H1 (cell line): ENCODE measurements at regions not wholly inside any gene's neighbourhood (a gene's known extent, or its start where the extent isn't known, plus 50 kb on each side); places are given as distances from the start of the nearest gene placed in this dataset.

Experiments
- BRCA1 ChIP-seq: IDR thresholded peaks from 2 replicates; pipeline ENCODE4 v1.6.1; 2012; ENCODE audit warnings: low read depth, low read length, improper control_type of control experiment
- CBX5 ChIP-seq: fragments of 300-800, 300-1000 bp; sonication (generic); IDR thresholded peaks from 2 replicates; pipeline ENCODE4 v1.7.1; 2016; ENCODE audit warnings: antibody characterized with exemption, low read length, low read depth
- CHD1 ChIP-seq: IDR thresholded peaks from 2 replicates; pipeline ENCODE4 v1.6.1; 2012; ENCODE audit warnings: low read depth, low read length, improper control_type of control experiment
- GABPA ChIP-seq: IDR thresholded peaks from 2 replicates; pipeline ENCODE4 v1.6.1; 2011; ENCODE audit warnings: mild to moderate bottlenecking, low read length, moderate library complexity, borderline replicate concordance; ENCODE audit not compliant: insufficient read depth
- POLR2A ChIP-seq, 2 experiments: IDR thresholded peaks; 1 replicate in 1 of 2; 2 replicates in 1 of 2; pipeline ENCODE4 v1.6.1; 2011; ENCODE audit warnings: low read depth in 2 of 2, low read length in 2 of 2, mild to moderate bottlenecking in 2 of 2; ENCODE audit errors: control extremely low read depth in 1 of 2
- SIN3A ChIP-seq, 2 experiments: IDR thresholded peaks in 1 of 2; conservative IDR thresholded peaks in 1 of 2; 2 replicates each; pipeline ENCODE4 v1.6.1; 2011 to 2012; ENCODE audit warnings: low read length in 2 of 2, improper control_type of control experiment in 1 of 2, low read depth in 1 of 2, mild to moderate bottlenecking in 1 of 2
- SIRT6 ChIP-seq: IDR thresholded peaks from one replicate; pipeline ENCODE4 v1.7.1; 2012; ENCODE audit warnings: low read length, inconsistent platforms
- SRF ChIP-seq: IDR thresholded peaks from 2 replicates; pipeline ENCODE4 v1.6.1; 2011; ENCODE audit warnings: mild to moderate bottlenecking, low read depth, low read length, moderate library complexity
- TF ChIP-seq, protein P1 (sequence below): fragments of 300-600 bp; sonication (generic); IDR thresholded peaks from 2 replicates; pipeline ENCODE4 v1.7.1; 2012; ENCODE audit warnings: low read length, moderate library complexity, mild to moderate bottlenecking, inconsistent platforms; ENCODE audit not compliant: insufficient replicate concordance
- TF ChIP-seq, protein P2 (sequence below), 3 experiments: IDR thresholded peaks; 1 replicate in 2 of 3; 2 replicates in 1 of 3; pipeline versions ENCODE4 v1.5.1 to v1.6.1; 2011; ENCODE audit warnings: low read length in 3 of 3, mild to moderate bottlenecking in 3 of 3, inconsistent platforms in 2 of 3, low read depth in 1 of 3, moderate library complexity in 1 of 3; ENCODE audit not compliant: insufficient read depth in 1 of 3; ENCODE audit errors: control extremely low read depth in 1 of 3

DNA sequence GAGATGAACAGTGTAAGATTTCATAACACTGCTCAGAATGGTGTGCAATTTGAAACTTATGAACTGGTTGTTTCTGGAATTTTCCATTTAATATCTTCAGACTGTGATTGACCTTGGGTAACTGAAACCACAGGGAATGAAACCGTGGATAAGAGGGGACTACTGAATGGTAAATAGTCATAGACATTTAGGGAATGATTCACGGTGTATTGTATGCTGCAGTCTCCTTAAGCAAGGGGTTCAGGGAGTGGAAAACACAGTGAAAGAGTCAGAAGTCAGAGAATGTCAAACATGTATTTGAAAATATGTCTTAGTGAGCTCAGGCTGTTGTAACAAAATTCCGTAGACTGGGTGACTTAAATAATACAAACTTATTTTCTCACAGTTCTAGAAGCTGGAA, 398.2 kb upstream of the DIPK2B start (continued):
- TF ChIP-seq, protein P1, sequence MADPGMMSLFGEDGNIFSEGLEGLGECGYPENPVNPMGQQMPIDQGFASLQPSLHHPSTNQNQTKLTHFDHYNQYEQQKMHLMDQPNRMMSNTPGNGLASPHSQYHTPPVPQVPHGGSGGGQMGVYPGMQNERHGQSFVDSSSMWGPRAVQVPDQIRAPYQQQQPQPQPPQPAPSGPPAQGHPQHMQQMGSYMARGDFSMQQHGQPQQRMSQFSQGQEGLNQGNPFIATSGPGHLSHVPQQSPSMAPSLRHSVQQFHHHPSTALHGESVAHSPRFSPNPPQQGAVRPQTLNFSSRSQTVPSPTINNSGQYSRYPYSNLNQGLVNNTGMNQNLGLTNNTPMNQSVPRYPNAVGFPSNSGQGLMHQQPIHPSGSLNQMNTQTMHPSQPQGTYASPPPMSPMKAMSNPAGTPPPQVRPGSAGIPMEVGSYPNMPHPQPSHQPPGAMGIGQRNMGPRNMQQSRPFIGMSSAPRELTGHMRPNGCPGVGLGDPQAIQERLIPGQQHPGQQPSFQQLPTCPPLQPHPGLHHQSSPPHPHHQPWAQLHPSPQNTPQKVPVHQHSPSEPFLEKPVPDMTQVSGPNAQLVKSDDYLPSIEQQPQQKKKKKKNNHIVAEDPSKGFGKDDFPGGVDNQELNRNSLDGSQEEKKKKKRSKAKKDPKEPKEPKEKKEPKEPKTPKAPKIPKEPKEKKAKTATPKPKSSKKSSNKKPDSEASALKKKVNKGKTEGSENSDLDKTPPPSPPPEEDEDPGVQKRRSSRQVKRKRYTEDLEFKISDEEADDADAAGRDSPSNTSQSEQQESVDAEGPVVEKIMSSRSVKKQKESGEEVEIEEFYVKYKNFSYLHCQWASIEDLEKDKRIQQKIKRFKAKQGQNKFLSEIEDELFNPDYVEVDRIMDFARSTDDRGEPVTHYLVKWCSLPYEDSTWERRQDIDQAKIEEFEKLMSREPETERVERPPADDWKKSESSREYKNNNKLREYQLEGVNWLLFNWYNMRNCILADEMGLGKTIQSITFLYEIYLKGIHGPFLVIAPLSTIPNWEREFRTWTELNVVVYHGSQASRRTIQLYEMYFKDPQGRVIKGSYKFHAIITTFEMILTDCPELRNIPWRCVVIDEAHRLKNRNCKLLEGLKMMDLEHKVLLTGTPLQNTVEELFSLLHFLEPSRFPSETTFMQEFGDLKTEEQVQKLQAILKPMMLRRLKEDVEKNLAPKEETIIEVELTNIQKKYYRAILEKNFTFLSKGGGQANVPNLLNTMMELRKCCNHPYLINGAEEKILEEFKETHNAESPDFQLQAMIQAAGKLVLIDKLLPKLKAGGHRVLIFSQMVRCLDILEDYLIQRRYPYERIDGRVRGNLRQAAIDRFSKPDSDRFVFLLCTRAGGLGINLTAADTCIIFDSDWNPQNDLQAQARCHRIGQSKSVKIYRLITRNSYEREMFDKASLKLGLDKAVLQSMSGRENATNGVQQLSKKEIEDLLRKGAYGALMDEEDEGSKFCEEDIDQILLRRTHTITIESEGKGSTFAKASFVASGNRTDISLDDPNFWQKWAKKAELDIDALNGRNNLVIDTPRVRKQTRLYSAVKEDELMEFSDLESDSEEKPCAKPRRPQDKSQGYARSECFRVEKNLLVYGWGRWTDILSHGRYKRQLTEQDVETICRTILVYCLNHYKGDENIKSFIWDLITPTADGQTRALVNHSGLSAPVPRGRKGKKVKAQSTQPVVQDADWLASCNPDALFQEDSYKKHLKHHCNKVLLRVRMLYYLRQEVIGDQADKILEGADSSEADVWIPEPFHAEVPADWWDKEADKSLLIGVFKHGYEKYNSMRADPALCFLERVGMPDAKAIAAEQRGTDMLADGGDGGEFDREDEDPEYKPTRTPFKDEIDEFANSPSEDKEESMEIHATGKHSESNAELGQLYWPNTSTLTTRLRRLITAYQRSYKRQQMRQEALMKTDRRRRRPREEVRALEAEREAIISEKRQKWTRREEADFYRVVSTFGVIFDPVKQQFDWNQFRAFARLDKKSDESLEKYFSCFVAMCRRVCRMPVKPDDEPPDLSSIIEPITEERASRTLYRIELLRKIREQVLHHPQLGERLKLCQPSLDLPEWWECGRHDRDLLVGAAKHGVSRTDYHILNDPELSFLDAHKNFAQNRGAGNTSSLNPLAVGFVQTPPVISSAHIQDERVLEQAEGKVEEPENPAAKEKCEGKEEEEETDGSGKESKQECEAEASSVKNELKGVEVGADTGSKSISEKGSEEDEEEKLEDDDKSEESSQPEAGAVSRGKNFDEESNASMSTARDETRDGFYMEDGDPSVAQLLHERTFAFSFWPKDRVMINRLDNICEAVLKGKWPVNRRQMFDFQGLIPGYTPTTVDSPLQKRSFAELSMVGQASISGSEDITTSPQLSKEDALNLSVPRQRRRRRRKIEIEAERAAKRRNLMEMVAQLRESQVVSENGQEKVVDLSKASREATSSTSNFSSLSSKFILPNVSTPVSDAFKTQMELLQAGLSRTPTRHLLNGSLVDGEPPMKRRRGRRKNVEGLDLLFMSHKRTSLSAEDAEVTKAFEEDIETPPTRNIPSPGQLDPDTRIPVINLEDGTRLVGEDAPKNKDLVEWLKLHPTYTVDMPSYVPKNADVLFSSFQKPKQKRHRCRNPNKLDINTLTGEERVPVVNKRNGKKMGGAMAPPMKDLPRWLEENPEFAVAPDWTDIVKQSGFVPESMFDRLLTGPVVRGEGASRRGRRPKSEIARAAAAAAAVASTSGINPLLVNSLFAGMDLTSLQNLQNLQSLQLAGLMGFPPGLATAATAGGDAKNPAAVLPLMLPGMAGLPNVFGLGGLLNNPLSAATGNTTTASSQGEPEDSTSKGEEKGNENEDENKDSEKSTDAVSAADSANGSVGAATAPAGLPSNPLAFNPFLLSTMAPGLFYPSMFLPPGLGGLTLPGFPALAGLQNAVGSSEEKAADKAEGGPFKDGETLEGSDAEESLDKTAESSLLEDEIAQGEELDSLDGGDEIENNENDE, result no peak
- TF ChIP-seq CHD1, result no peak
- TF ChIP-seq, protein P2, sequence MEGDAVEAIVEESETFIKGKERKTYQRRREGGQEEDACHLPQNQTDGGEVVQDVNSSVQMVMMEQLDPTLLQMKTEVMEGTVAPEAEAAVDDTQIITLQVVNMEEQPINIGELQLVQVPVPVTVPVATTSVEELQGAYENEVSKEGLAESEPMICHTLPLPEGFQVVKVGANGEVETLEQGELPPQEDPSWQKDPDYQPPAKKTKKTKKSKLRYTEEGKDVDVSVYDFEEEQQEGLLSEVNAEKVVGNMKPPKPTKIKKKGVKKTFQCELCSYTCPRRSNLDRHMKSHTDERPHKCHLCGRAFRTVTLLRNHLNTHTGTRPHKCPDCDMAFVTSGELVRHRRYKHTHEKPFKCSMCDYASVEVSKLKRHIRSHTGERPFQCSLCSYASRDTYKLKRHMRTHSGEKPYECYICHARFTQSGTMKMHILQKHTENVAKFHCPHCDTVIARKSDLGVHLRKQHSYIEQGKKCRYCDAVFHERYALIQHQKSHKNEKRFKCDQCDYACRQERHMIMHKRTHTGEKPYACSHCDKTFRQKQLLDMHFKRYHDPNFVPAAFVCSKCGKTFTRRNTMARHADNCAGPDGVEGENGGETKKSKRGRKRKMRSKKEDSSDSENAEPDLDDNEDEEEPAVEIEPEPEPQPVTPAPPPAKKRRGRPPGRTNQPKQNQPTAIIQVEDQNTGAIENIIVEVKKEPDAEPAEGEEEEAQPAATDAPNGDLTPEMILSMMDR (IDR thresholded peaks at IDR 0.05; ENCODE audit: control extremely low read depth in 1 of 3, insufficient read depth in 1 of 3, low read depth in 1 of 3, low read length in 3 of 3), result no peak
- no peak for TF ChIP-seq SIN3A (conservative IDR thresholded peaks at IDR 0.05 in 1 of 2, IDR thresholded peaks at IDR 0.05 in 1 of 2; ENCODE audit: low read depth in 1 of 2, low read length in 2 of 2)
- no peak for TF ChIP-seq BRCA1
- TF ChIP-seq POLR2A (IDR thresholded peaks at IDR 0.05; ENCODE audit: control extremely low read depth in 1 of 2, low read depth in 2 of 2, low read length in 2 of 2), result no peak
- TF ChIP-seq GABPA, result no peak
- TF ChIP-seq SRF, result no peak
- no peak for TF ChIP-seq SIRT6
- TF ChIP-seq CBX5, result no peak
